SK-N-MC (cell line): ENCODE measurements at regions not wholly inside any gene's neighbourhood (a gene's known extent, or its start where the extent isn't known, plus 50 kb on each side); places are given as distances from the start of the nearest gene placed in this dataset.
"Not testable (repeated sequence)": the region's sequence is repeated elsewhere in the genome, so short reads cannot be mapped to it uniquely, and the experiment has no call there.

Source experiments
- DNase-seq: peaks from one replicate; pipeline ENCODE4 v3.0.0-alpha.2; 2011; ENCODE audit warnings: low read depth, low spot score
- H3K27ac ChIP-seq: fragments of 200-600 bp; sonication (generic); 2 replicates; pipeline ENCODE4 v1.5.1; 2016; ENCODE audit warnings: mixed run types
- H3K36me3 ChIP-seq: fragments of 200-600 bp; sonication (generic); 2 replicates; pipeline ENCODE4 v1.6.1; 2017; ENCODE audit warnings: antibody characterized with exemption, low read length, mixed read lengths; ENCODE audit not compliant: insufficient read depth
- H3K4me3 ChIP-seq: fragments of 200-600 bp; sonication (generic); 2 replicates; pipeline ENCODE4 v1.5.1; 2016
- H3K9ac ChIP-seq: fragments of 200-600 bp; sonication (generic); 2 replicates; pipeline ENCODE4 v1.8.0; 2017; ENCODE audit warnings: mixed run types, mixed read lengths; ENCODE audit not compliant: insufficient read length
- H3K9me3 ChIP-seq: fragments of 200-600 bp; sonication (generic); 2 replicates; pipeline ENCODE4 v1.6.1; 2017; ENCODE audit warnings: low read depth, mild to moderate bottlenecking, antibody characterized with exemption, low read length, moderate library complexity, mixed read lengths
- EZH2 ChIP-seq: fragments of 200-600 bp; sonication (generic); IDR thresholded peaks from one replicate; pipeline ENCODE4 v1.6.1; 2017; ENCODE audit warnings: antibody characterized with exemption
- FOXP2 ChIP-seq: optimal IDR thresholded peaks from 2 replicates; pipeline ENCODE3; 2011; ENCODE audit warnings: mild to moderate bottlenecking, moderate library complexity; ENCODE audit not compliant: insufficient read depth; ENCODE audit errors: extremely low read length, control extremely low read depth
- POLR2AphosphoS5 ChIP-seq: IDR thresholded peaks from 2 replicates; pipeline ENCODE4 v1.6.1; 2012; ENCODE audit warnings: mild to moderate bottlenecking, low read depth, low read length, borderline replicate concordance

DNA sequence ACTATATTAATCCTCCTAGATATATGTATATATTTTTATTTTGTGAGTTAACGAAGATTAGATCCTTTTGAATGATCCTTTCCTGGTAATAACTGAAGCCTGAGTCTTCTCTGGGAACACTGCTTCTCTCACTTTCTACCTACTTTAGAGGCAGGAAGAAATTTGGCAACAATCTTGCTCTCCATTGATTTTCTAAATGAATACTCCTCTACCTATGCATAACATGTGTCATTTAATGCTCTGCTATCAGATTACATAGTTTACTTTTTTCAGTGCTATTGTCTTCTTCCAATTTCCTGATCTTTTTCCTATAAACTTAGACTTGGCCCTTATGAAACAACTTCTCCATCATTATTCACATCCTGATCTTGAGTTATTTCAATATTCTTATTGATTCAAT, 60.4 kb upstream of the PDHA2 start:
- H3K36me3 ChIP-seq, result no peaks in the 10 kb centered on the region
- H3K4me3 ChIP-seq, result no peak overlapping the region
- DNase-seq, result no peak
- no peak overlapping the region for H3K9ac ChIP-seq
- H3K9me3 ChIP-seq, result no peaks in the 10 kb centered on the region
- TF ChIP-seq EZH2 (no peak), POLR2AphosphoS5 (no peak), FOXP2 (no peak)
- H3K27ac ChIP-seq, result no peak overlapping the region

DNA sequence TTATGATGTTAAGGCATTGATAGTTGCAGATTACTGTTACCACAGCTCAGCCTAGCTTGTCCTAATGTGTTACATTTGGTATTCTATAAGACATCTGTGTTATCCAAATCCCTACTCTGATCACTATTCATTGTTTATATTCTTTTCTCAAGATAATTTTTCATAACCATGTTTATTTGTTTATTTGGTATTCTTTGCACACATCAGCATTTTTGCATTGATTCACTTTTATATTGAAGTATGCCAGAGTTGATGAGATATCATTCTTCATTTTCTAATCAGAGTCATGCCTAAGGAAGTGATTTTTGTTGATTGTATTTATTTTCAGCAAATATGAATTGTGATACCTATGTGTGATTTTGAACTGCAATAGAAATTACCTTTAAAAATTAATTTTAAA, 61.2 kb upstream of the PDHA2 start:
- H3K36me3 ChIP-seq, result no peaks in the 10 kb centered on the region
- no peak overlapping the region for H3K4me3 ChIP-seq
- TF ChIP-seq EZH2 (no peak), FOXP2 (no peak), POLR2AphosphoS5 (no peak)
- no peak overlapping the region for H3K27ac ChIP-seq
- no peak overlapping the region for H3K9ac ChIP-seq
- DNase-seq, result no peak
- H3K9me3 ChIP-seq, result no peaks in the 10 kb centered on the region

DNA sequence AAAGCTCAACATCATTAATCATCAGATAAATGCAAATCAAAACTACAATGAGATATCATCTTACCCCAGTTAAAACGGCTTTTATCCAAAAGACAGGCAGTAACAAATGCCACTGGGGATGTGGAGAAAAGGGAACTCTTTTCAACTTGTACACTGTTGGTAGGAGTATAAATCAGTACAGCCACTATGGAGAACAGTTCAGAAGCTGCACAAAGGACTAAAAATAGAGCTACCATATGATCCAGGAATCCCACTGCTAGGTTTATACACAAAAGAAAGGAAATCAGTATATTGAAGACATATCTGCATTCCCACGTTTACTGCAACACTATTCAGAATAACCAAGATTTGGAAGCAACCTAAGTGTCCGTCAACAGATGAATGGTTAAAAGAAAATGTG, 69.3 kb upstream of the PDHA2 start:
- not testable (repeated sequence) for H3K36me3 ChIP-seq, H3K27ac ChIP-seq, H3K9me3 ChIP-seq, H3K9ac ChIP-seq, H3K4me3 ChIP-seq, DNase-seq

DNA sequence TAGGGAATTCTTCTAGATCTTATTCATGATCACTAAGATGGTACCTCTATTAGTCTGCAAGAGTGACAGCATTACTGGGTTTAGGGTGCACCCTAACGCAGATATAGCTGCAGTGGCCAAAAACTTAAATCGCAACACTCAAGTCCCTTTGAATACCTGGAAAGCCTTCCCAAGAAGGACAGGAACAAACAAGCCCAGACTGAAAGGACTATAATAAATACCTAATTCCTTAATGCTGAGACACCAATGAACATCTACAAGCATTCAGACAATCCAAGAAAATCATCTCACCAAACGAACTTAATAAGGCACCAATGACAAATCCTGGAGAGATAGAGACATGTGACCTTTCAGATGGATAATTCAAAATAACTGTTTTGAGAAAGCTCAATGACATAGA, 74.9 kb upstream of the PDHA2 start:
- no peak overlapping the region for H3K9ac ChIP-seq
- TF ChIP-seq FOXP2, result no peak
- no peaks in the 10 kb centered on the region for H3K9me3 ChIP-seq
- H3K4me3 ChIP-seq, result no peak overlapping the region
- H3K36me3 ChIP-seq, result no peaks in the 10 kb centered on the region
- DNase-seq, result no peak
- no peak overlapping the region for H3K27ac ChIP-seq

DNA sequence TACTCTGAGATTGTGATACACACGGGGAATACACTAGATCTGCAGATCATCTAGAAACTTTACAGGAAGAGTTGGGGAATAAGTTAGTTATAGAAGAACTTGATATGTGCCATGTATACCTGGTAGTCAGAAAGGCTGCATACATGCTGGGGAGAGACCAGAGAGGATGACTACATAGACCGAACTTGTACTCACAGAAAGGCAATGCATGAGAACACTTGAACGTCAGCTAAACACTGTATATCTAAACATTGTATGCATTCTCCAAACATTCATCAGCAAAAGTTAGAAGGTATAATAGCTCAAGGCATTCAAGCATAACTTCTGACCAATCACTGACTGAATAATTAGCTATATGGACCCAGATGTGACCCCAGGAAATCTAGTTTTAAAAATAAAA, 78.0 kb upstream of the PDHA2 start:
- DNase-seq, result no peak
- no peak overlapping the region for H3K27ac ChIP-seq

DNA sequence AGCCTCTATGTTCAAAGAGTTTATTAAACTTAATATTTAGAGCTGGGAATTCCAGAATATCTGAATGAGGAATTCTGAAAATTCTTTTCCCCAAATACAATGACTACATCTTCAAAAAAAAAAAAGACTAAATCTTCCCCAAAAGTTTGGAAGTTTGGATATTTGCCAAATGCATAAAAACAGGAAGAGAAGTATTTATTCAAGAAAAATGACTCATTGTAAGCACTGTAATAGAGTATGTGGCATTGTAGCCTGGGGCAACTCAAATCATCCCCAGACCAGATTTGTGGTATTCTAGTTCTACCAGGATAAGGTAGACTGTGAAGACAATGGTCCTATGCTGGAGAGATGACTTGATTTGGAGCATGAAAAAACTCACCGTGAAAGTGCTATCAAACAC, 78.5 kb upstream of the PDHA2 start:
- TF ChIP-seq EZH2 (no peak), POLR2AphosphoS5 (no peak), FOXP2 (no peak)
- Histone ChIP-seq H3K27ac (no peak overlapping the region), H3K9ac (no peak overlapping the region), H3K4me3 (no peak overlapping the region), H3K36me3 (no peaks in the 10 kb centered on the region), H3K9me3 (no peaks in the 10 kb centered on the region)
- DNase-seq, result peak; percentile 85

More for the DNA sequence above, 78.0 kb upstream of the PDHA2 start:
- no peak overlapping the region for H3K9ac ChIP-seq
- H3K4me3 ChIP-seq, result no peak overlapping the region
- H3K36me3 ChIP-seq, result no peaks in the 10 kb centered on the region
- no peak for TF ChIP-seq POLR2AphosphoS5
- TF ChIP-seq FOXP2, result no peak
- no peak for TF ChIP-seq EZH2
- H3K9me3 ChIP-seq, result no peaks in the 10 kb centered on the region

DNA sequence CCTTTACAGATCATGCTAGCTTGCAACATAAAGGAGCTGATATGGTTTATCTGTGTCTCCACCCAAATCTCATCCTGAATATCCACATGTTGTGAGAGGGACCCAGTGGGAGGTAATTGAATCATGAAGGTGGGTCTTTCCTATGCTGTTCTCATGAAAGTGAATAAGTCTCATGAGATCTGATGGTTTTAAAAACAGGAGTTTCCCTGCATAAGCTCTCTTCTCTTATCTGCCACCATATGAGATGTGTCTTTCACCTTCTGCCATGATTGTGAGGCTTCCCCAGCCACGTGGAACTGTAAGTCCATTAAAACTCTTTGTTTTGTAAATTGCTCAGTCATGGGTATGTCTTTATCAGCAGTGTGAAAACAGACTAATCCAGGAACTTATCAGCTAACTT, 79.2 kb upstream of the PDHA2 start:
- H3K27ac ChIP-seq, result 0 out of 2 replicates have a peak overlapping the region, but pooled peaks have one; percentile 7
- not testable (repeated sequence) for H3K9me3 ChIP-seq

DNA sequence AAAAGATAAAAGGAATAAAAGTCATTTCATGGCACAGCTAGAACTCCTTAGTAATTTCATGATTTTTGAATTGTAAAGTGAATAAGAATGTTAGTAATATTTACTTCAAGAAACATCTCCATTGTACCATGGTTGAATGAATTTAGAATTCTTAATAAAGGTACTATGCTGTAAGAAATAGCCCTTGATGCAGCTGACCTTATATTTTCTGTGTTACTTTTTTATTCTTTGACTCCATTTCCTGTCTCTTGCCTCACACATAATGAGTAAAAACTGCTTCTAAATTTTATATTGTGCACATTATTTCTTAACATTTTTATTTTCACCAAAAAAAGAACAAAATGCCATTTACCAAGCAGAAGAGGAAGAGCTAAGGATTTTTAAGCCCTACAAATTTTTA, 81.9 kb upstream of the PDHA2 start:
- Histone ChIP-seq H3K9ac (peak overlapping the region; percentile 79), H3K9me3 (no peaks in the 10 kb centered on the region), H3K4me3 (peak overlapping the region; percentile 66), H3K36me3 (no peaks in the 10 kb centered on the region), H3K27ac (peak overlapping the region; percentile 99)
- TF ChIP-seq POLR2AphosphoS5, result no peak; the same call in 1 of the 2 replicates
- TF ChIP-seq EZH2, result no peak
- no peak for TF ChIP-seq FOXP2
- no peak for DNase-seq

More for the DNA sequence above, 79.2 kb upstream of the PDHA2 start:
- not testable (repeated sequence) for DNase-seq, H3K4me3 ChIP-seq, H3K9ac ChIP-seq, H3K36me3 ChIP-seq

DNA sequence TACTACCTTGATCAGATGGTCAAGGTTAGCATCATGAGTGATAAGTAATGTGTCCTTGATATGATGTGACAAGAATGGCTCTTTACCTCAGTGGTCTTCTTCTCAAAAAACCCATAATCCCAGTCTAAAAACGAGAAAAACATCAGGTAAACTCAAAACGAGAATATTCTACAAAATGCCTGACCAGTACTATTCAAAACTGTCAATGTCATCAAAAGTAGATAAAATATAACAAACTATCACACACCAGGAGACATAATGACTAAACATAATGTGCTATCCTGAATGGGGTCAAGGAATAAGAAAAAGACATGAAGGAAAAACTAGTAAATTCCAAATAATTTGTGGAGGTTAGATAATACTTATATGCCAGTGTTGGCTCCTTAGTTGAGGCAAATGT, 85.2 kb upstream of the PDHA2 start:
- TF ChIP-seq POLR2AphosphoS5, result no peak
- no peaks in the 10 kb centered on the region for H3K36me3 ChIP-seq
- no peak overlapping the region for H3K27ac ChIP-seq
- no peak overlapping the region for H3K9ac ChIP-seq
- H3K9me3 ChIP-seq, result no peaks in the 10 kb centered on the region
- no peak for DNase-seq
- H3K4me3 ChIP-seq, result no peak overlapping the region

DNA sequence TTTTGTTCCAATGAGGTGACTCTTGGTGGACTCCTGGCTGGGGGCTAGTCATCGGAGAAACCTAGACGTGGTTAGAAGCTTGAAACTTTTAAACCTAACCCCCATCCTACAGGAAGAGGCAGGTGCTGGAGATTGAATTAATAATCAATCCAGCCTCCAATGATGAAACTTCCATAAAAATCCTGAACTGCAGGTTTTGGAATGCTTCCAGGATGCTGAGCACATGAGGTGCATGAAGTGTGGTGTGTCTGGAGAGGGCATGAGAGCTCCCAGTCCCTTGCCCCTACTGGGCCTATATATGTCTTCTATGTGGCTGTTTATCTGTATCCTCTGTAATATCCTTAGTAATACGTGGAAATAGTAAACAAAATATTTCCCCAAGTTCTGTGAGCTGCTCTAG, 90.7 kb upstream of the PDHA2 start:
- H3K9ac ChIP-seq, result no peak overlapping the region
- no peak for DNase-seq
- H3K36me3 ChIP-seq, result no peaks in the 10 kb centered on the region
- TF ChIP-seq EZH2 (no peak), POLR2AphosphoS5 (no peak), FOXP2 (no peak)
- no peak overlapping the region for H3K4me3 ChIP-seq
- H3K27ac ChIP-seq, result no peak overlapping the region
- H3K9me3 ChIP-seq, result no peaks in the 10 kb centered on the region
